HG02885 (cell line): ENCODE measurements at regions not wholly inside any gene's neighbourhood (a gene's known extent, or its start where the extent isn't known, plus 50 kb on each side); places are given as distances from the start of the nearest gene placed in this dataset.

ENCODE experiments used
- ATAC-seq: cut with Tn5 transposase; IDR thresholded peaks from one replicate; pipeline ENCODE4 v1.9.1; 2021; ENCODE audit warnings: mild to moderate bottlenecking; ENCODE audit not compliant: unreplicated experiment, poor library complexity

GRCh38 chr2:191738003-191738402 is 60.1 kb downstream of the NABP1 start:
- no peak for ATAC-seq

DNA sequence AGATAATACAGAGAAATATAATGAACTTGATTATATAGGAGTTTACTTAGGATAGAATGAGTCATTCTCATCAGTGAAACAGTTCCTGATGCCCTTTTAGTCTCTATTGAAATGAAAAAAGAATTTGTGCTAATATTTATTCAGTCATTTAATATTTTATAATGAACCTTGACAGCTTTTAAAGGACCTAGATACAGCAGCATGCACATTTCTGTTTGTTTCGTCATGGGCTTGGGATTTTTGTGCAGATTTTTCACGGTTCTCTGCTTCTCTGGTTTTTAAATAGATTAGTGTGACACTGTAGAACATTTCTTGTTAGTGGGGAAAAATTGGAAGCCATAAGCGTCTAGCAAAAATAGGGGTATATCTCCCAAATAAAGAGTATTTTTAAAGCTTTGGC is 60.7 kb downstream of the NABP1 start:
- ATAC-seq: no peak

DNA sequence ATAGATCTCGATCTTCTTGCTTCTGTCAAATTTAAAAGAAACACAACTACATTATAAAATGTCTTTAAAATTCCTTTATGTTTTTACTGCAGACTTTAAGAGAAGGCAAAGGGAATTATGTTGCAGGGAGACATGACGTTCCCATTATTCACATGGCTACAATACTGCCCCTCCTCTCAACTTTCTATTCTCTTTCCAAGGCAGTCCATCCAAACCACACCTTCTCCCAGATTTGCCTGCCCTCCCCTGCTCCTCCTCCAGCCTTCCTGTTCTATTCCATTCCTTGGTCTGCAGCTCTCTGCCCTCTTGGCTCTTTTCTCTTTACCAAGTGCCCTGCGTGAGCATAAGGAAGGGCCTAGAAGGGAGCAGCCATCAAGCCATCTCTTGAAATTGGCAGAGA is 61.3 kb downstream of the NABP1 start:
- ATAC-seq: no peak

DNA sequence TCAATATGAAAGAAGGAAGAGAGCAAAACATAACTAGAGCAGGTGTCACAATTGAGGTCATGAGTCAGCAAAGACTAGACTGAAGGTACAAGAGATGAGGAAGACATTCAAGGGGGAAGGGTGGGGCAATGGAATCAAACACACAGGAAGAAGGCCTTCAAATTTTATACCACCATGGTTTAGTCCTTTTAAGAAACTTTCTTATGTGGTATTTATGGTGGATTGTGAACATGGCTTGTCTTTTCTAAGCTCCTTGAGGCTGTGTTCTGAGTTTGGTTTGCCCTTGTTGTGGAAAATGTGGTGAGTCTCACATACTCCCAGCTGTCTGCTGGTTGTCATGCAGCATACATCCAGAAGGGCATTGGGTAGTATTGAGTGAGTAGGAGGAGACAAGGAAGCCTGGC is 62.1 kb downstream of the NABP1 start:
- ATAC-seq: peak; percentile 95

DNA sequence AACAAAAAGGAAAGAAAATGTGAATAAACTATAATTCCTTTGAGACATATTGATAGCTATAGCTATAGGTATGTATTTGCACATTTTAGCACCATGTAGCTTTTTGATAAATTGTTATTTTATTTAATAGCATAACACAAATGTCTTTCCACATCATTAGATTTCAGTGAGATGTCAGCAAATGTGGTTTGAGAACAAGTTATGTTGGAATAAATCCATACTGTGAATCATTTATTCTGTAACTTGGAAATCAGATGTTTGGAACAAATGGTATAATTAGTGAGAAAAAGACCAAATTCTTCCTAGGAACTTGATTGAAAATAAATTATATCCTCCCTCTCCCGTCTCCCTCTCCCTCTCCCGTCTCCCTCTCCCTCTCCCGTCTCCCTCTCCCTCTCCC is 62.8 kb downstream of the NABP1 start:
- no peak for ATAC-seq

GRCh38 chr2:191746346-191747169 is 68.6 kb downstream of the NABP1 start:
- ATAC-seq: no peak

- ATAC-seq: no peak
These were observed 69.2 kb downstream of the NABP1 start for GRCh38 chr2:191747170-191747530.

GRCh38 chr2:191748059-191748461 is 70.1 kb downstream of the NABP1 start:
- ATAC-seq: peak; percentile 42

DNA sequence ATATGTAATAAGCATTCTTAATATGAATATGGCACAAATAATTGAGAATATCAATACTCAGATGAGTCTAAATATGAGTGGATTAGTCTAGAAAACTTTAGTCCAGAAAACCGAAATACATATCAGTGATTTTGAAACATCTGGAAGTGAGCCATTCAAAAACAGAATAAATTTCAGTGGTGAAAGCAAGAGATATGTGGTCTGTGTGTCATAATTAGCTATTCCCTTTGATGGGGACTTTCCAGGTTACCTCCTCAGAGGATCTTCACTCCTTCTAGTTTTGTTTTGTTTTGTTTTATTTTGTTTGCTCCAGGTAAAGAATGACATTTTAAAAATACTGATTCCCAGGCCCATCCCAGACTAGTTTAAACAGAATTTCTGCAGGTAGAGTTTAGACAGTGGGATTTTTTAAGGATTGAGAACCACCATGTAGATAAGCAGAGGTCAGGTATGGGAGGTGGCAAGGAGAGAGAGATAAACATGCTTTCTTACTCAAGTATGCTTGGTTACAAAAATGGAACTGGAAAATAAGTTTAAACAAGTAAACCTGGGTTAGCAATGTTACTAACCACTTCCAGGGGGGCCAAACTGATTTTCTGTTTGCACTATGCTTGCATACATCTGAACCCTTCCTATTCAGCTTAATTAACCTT is 70.7 kb downstream of the NABP1 start:
- peak; percentile 74 for ATAC-seq

- peak; percentile 10 for ATAC-seq
These were observed 71.2 kb downstream of the NABP1 start for GRCh38 chr2:191749181-191749540.

- no peak for ATAC-seq
These were observed 76.2 kb downstream of the NABP1 start for GRCh38 chr2:191754103-191754502.

- ATAC-seq: no peak
These were observed 78.8 kb downstream of the NABP1 start for GRCh38 chr2:191756761-191757160.

- ATAC-seq: no peak
These were observed 79.3 kb downstream of the NABP1 start for GRCh38 chr2:191757208-191757607.

DNA sequence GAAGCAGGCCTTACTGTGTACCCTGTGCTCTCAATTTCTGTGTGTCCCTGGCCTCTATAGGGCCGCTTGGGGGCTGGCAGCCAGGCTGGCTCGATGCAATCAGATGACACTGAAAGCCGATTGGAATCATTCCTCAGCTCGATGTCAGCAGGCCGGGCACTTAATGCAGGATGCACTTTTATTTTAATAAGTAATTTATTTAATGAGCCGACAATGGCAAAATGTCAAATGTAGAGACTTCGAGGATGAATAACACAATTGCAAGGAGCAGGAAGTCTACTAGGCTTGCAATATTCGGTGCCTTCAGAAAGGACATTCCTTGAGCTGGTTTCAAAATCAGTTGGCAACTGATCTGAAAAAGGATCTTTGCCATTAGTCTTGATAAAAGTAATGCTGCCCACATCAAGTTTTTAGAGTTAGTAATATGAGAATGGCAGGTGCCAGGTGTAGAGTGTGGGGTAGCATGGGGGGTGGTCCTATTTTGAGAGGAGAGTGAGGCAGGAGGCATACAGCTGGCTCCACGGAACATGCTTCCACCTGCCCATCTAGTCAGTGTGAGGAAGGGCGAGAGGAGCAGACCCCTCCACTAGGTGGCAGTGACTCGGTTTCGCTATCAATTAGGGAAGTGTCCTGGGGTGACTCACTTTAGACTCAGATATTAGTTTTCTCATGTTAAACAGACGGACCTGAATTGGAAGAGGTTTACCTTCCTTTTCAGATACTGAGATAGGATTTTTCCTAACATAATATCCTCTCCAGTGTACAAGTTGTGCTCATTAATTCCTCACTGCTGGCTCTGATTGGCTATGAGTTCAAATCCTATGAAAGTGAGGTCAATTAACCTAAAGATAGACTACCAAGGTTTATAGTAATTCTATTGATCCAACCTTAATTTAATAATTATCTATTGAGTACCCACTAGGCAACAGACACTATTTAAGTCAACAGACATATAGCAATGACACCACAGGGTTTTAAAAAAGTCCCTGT is 80.9 kb downstream of the NABP1 start:
- peak; percentile 100 for ATAC-seq

DNA sequence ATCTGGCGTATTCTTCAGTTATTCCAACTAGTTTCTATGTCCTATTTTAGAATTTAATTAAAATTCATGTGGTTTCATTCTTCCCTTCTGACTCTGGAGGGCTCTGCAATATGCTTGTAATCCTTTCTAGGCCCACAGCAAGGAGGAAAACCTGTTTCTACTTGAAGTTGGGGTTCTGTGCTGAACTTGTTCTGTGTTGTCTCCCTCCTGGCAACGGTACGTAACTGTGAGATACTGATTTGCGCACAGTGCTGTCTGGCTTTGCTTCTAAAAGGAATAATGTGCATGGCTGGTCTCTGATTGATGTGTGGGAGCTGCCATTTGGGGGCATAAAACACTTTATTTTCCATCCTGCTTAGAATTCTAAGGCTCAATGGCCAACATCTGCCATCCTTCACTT is 81.7 kb downstream of the NABP1 start:
- ATAC-seq: no peak

DNA sequence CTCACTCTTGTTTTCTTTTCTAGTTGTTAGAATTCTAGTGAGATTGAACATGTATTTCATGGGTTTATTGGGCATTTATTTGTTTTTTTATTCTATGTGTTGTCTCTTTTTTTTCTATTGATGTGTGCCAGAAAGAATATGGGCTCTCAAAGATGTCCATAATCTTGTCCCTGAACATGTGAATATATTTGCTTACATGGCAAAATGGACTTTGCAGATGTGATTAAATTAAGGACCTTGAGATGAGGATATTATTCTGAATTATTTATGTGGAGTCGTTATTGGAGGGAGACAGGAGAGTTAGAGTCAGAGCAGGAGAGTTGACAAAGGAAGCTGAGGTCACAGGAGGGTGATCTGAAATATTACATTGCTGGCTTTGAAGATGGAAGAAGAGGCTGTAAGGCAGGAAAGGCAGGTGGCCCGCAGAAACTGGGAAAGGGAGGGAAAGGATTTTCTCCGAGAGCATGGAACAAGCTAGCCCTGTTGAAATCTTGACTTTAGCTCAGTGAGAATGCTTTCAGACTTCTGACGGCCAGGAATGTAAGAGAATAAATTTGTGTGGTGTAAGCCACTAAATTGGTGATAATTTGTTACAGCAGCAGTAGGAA is 82.8 kb downstream of the NABP1 start:
- ATAC-seq: no peak

DNA sequence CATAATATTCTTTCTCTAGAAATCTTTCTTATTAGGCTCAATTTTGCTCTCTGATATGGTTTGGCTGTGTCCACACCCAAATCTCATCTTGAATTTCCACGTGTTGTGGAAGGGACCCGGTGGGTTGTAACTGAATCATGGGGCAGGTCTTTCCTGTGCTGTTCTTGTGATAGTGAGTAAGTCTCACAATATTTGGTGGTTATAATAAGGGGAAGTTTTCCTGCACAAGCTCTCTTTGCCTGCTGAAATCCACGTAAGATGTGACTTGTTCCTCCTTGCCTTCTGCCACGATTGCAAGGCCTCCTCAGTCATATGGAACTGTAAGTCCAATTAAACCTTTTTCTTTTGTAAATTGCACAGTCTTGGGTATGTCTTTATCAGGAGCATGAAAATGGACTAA is 73.8 kb downstream of the CAVIN2 start:
- no peak for ATAC-seq

- no peak for ATAC-seq
These were observed 69.5 kb downstream of the CAVIN2 start for GRCh38 chr2:191777351-191777750.

DNA sequence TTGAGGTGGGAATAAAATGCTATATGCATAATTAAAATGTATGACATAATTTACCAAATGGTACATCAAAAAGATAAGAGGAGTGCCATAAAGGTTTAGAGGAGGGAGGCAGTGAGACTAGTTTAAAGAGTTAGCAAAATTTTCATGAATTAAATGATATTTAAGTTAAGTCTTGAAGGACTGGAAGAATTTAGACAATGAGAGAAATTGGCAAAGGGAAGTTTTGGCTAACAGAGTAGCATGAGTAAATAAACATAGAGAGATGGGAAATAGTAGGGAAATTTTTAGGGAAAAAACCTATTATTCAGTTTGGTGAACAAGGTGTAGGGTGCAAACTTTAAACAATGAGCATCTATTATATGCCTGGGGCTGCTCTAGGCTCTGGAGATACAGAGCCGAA is 68.8 kb downstream of the CAVIN2 start:
- no peak for ATAC-seq

GRCh38 chr2:191782351-191782750 is 64.5 kb downstream of the CAVIN2 start:
- ATAC-seq: no peak
